A549 (cell line): ENCODE measurements at regions not wholly inside any gene's neighbourhood (a gene's known extent, or its start where the extent isn't known, plus 50 kb on each side); places are given as distances from the start of the nearest gene placed in this dataset.
A peak's percentile ranks its signal among the peaks of the same experiment; 100 is the strongest.

Experiments
- CBX2 ChIP-seq: fragments of 200-600 bp; sonication (generic); IDR thresholded peaks from 2 replicates; pipeline ENCODE4 v1.6.1; 2016; ENCODE audit warnings: low read depth, mild to moderate bottlenecking, borderline replicate concordance
- CEBPB ChIP-seq, 2 experiments: fragments of >200 bp in 1 of 2; sonication (Bioruptor Twin) in 1 of 2; formaldehyde crosslinking in 1 of 2; IDR thresholded peaks; 2 replicates each; pipeline ENCODE4 v1.6.1; 2012 to 2016
- CHD2 ChIP-seq: fragments of 150-350 bp; IDR thresholded peaks from 2 replicates; pipeline ENCODE4 v1.6.1; 2014; ENCODE audit warnings: low read length; ENCODE audit not compliant: partially characterized antibody
- EHF ChIP-seq: fragments of 250-450 bp; sonication (Bioruptor Pico); IDR thresholded peaks from 2 replicates; pipeline ENCODE4 v1.5.0; 2020; ENCODE audit warnings: mild to moderate bottlenecking
- EP300 ChIP-seq, 2 experiments: fragments of >200 bp; sonication (Bioruptor Twin); formaldehyde crosslinking; IDR thresholded peaks; 2 replicates in 1 of 2; 3 replicates in 1 of 2; pipeline ENCODE4 v1.6.1; 2016 to 2017
- HOXA7 ChIP-seq: fragments of 250-450 bp; sonication (Bioruptor Pico); IDR thresholded peaks from 2 replicates; pipeline ENCODE4 v1.5.0; 2020; ENCODE audit warnings: mild to moderate bottlenecking, moderate library complexity
- JUNB ChIP-seq: fragments of >200 bp; sonication (Bioruptor Twin); formaldehyde crosslinking; IDR thresholded peaks from 2 replicates; pipeline ENCODE4 v1.6.1; 2016
- POLR2A ChIP-seq: IDR thresholded peaks from 2 replicates; pipeline ENCODE4 v1.6.1; 2012; ENCODE audit warnings: mild to moderate bottlenecking, low read length
- RFX5 ChIP-seq: fragments of 450-650 bp; IDR thresholded peaks from 2 replicates; pipeline ENCODE4 v1.7.1; 2014; ENCODE audit warnings: antibody characterized with exemption, mild to moderate bottlenecking, moderate library complexity
- RNF2 ChIP-seq: fragments of 200-600 bp; sonication (generic); IDR thresholded peaks from 2 replicates; pipeline ENCODE4 v1.6.1; 2016; ENCODE audit warnings: low read depth, mild to moderate bottlenecking, antibody characterized with exemption, moderate library complexity, borderline replicate concordance
- SMC3 ChIP-seq: fragments of >200 bp; sonication (Bioruptor Twin); formaldehyde crosslinking; IDR thresholded peaks from 3 replicates; pipeline ENCODE4 v1.6.1; 2018; ENCODE audit warnings: inconsistent platforms
- TF ChIP-seq, protein P1 (sequence below): fragments of >200 bp; sonication (Bioruptor Twin); formaldehyde crosslinking; IDR thresholded peaks from 3 replicates; pipeline ENCODE4 v1.5.1; 2016
- TF ChIP-seq, protein P2 (sequence below): fragments of 250-450 bp; sonication (Bioruptor Pico); IDR thresholded peaks from 2 replicates; pipeline ENCODE4 v1.5.0; 2020; ENCODE audit warnings: low read depth, mild to moderate bottlenecking, moderate library complexity

- TF ChIP-seq SMC3 (peak; percentile 65), RNF2 (no peak), CBX2 (no peak), EHF (no peak), RFX5 (no peak), HOXA7 (no peak), EP300 (IDR thresholded peaks at IDR 0.05) (no peak), JUNB (no peak), CEBPB (IDR thresholded peaks at IDR 0.05) (no peak), CHD2 (no peak), POLR2A (no peak)
- TF ChIP-seq, protein P1, sequence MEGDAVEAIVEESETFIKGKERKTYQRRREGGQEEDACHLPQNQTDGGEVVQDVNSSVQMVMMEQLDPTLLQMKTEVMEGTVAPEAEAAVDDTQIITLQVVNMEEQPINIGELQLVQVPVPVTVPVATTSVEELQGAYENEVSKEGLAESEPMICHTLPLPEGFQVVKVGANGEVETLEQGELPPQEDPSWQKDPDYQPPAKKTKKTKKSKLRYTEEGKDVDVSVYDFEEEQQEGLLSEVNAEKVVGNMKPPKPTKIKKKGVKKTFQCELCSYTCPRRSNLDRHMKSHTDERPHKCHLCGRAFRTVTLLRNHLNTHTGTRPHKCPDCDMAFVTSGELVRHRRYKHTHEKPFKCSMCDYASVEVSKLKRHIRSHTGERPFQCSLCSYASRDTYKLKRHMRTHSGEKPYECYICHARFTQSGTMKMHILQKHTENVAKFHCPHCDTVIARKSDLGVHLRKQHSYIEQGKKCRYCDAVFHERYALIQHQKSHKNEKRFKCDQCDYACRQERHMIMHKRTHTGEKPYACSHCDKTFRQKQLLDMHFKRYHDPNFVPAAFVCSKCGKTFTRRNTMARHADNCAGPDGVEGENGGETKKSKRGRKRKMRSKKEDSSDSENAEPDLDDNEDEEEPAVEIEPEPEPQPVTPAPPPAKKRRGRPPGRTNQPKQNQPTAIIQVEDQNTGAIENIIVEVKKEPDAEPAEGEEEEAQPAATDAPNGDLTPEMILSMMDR, result peak; percentile 44
- TF ChIP-seq, protein P2, sequence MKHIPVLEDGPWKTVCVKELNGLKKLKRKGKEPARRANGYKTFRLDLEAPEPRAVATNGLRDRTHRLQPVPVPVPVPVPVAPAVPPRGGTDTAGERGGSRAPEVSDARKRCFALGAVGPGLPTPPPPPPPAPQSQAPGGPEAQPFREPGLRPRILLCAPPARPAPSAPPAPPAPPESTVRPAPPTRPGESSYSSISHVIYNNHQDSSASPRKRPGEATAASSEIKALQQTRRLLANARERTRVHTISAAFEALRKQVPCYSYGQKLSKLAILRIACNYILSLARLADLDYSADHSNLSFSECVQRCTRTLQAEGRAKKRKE (CRISPR knock-in tag), result no peak
Observed at GRCh38 chr9:85258823-85259370, 482.9 kb downstream of the AGTPBP1 start.
